ENCODE measurements at regions not wholly inside any gene's neighbourhood (a gene's known extent, or its start where the extent isn't known, plus 50 kb on each side); places are given as distances from the start of the nearest gene placed in this dataset.

DNA sequence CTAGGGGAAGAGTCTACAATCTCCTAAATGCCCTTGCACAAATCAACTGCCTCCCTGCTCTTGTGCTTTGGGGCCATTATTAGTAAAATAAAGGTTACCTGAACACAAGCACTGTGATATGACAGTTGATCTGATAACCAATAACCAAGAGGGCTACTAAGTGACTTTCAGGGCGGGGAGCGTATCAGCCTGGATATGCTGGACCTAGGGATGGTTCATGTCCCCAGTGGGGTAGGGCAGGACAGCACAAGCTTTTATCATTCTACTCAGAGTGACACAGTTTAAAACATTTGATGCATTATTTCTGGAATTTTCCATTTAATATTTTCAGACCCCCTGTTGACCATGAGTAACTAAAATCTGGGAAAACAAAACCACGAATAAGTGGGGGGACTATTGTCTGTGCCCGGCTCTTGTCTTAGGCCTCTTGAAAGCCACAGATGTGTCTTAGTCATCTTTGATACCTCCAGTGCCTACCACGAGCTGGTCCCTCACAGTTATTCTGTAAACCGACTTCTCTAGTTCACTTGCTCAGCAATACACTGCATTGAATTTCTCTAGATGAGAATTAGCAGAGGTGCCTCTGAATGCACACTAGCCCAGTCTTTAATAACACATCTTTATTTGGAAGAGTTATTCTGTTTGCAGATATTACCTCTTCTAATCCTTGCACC is 94.6 kb upstream of the DHX40 start:
- intact Hi-C loops (cut with micrococcal nuclease; ENCODE audit: unreplicated experiment) = no loop called here
- Histone ChIP-seq H3K27ac (ENCODE audit: low read depth, low read length, poor library complexity, severe bottlenecking) (no peak overlapping the region), H3K9me2 (ENCODE audit: insufficient read depth, low read length) (no peaks in the 10 kb centered on the region), H3K4me2 (ENCODE audit: low read length) (no peak overlapping the region), H4K20me1 (ENCODE audit: insufficient read depth, low read length) (no peaks in the 10 kb centered on the region), H2AFZ (ENCODE audit: low read length) (no peak overlapping the region), H3K4me3 (ENCODE audit: low read depth, low read length, poor library complexity, severe bottlenecking) (no peak overlapping the region), H3K9me3 (ENCODE audit: low read length) (no peaks in the 10 kb centered on the region), H3K36me3 (ENCODE audit: insufficient read depth, low read length) (no peaks in the 10 kb centered on the region), H3K79me2 (ENCODE audit: insufficient read depth, low read depth, low read length) (no peaks in the 10 kb centered on the region), H3K4me1 (ENCODE audit: insufficient read depth, low read length, poor library complexity, severe bottlenecking) (no peaks in the 10 kb centered on the region)
- ChIA-PET CTCF (ENCODE audit: unreplicated experiment) (no interaction called here), POLR2A (interaction anchor here (0.5 to 1.1 kb wide), 5 partner anchors 13 to 141 kb away, joined by 3 to 7 read pairs (median 4); no protein-coding TSS in a partner anchor)
- TF ChIP-seq, protein P1, sequence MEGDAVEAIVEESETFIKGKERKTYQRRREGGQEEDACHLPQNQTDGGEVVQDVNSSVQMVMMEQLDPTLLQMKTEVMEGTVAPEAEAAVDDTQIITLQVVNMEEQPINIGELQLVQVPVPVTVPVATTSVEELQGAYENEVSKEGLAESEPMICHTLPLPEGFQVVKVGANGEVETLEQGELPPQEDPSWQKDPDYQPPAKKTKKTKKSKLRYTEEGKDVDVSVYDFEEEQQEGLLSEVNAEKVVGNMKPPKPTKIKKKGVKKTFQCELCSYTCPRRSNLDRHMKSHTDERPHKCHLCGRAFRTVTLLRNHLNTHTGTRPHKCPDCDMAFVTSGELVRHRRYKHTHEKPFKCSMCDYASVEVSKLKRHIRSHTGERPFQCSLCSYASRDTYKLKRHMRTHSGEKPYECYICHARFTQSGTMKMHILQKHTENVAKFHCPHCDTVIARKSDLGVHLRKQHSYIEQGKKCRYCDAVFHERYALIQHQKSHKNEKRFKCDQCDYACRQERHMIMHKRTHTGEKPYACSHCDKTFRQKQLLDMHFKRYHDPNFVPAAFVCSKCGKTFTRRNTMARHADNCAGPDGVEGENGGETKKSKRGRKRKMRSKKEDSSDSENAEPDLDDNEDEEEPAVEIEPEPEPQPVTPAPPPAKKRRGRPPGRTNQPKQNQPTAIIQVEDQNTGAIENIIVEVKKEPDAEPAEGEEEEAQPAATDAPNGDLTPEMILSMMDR (conservative IDR thresholded peaks at IDR 0.05; ENCODE audit: low read length) = no peak
- no peak for TF ChIP-seq EZH2phosphoT487 (IDR thresholded peaks at IDR 0.05; ENCODE audit: borderline replicate concordance, low read depth, low read length)
- BruUV-seq (replicated peaks) = no TSS peak
- DNase-seq (ENCODE audit: low spot score) = no peak

DNA sequence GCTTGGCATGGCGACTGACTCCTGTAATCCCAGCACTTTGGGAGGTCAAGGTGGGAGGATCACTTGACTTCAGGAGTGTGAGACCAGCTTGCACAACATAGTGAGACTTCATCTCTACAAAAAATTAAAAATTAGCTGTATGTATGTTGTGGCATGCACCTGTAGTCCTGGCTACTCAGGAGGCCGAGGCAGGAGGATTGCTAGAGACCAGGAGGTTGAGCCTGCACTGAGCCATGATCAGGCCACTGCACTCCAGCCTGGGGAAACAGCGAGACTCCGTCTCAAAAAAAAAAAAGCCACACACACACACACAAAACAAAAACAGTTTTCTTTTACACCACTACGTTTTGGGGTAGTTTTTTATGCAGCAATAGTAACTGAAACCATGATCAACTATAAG is 89.0 kb upstream of the DHX40 start:
- Histone ChIP-seq H3K9me2 (ENCODE audit: insufficient read depth, low read length) (no peaks in the 10 kb centered on the region), H3K79me2 (ENCODE audit: insufficient read depth, low read depth, low read length) (no peaks in the 10 kb centered on the region), H3K4me1 (ENCODE audit: insufficient read depth, low read length, poor library complexity, severe bottlenecking) (no peaks in the 10 kb centered on the region), H3K9me3 (ENCODE audit: low read length) (no peaks in the 10 kb centered on the region), H4K20me1 (ENCODE audit: insufficient read depth, low read length) (no peaks in the 10 kb centered on the region), H3K4me3 (ENCODE audit: low read depth, low read length, poor library complexity, severe bottlenecking) (no peak overlapping the region), H2AFZ (ENCODE audit: low read length) (no peak overlapping the region), H3K27ac (ENCODE audit: low read depth, low read length, poor library complexity, severe bottlenecking) (no peak overlapping the region), H3K4me2 (ENCODE audit: low read length) (no peak overlapping the region), H3K36me3 (ENCODE audit: insufficient read depth, low read length) (no peaks in the 10 kb centered on the region)
- intact Hi-C loops (cut with micrococcal nuclease; ENCODE audit: unreplicated experiment) = no loop called here
- TF ChIP-seq EZH2phosphoT487 (IDR thresholded peaks at IDR 0.05; ENCODE audit: borderline replicate concordance, low read depth, low read length) = no peak
- TF ChIP-seq, protein P1 (conservative IDR thresholded peaks at IDR 0.05; ENCODE audit: low read length) = no peak
- ChIA-PET POLR2A (no interaction called here), CTCF (ENCODE audit: unreplicated experiment) (no interaction called here)
- no peak for DNase-seq (ENCODE audit: low spot score)
- no TSS peak for BruUV-seq (replicated peaks)

DNA sequence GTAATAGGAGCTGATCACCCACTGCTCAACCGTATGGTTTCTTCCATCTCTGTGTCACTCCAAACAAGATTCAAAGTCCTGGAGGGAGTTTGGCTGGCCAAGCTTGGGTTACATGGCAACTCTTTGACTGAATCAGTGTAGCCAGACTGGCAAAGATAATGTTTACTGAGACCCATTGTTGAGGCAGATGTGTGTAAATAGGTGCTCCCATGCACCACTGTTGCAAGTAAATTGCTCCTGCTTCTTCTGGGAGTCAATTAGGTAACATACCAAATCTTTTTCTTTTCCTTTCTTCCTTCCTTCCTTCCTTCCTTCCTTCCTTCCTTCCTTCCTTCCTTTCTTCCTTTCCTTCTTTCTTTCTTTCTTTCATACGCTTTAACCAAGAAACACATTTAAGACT is 86.3 kb upstream of the DHX40 start:
- Histone ChIP-seq H3K4me1 (ENCODE audit: insufficient read depth, low read length, poor library complexity, severe bottlenecking) (no peaks in the 10 kb centered on the region), H2AFZ (ENCODE audit: low read length) (no peak overlapping the region), H3K4me3 (ENCODE audit: low read depth, low read length, poor library complexity, severe bottlenecking) (no peak overlapping the region), H3K9me2 (ENCODE audit: insufficient read depth, low read length) (no peaks in the 10 kb centered on the region), H3K79me2 (ENCODE audit: insufficient read depth, low read depth, low read length) (no peaks in the 10 kb centered on the region), H3K36me3 (ENCODE audit: insufficient read depth, low read length) (no peaks in the 10 kb centered on the region), H3K27ac (ENCODE audit: low read depth, low read length, poor library complexity, severe bottlenecking) (no peak overlapping the region), H3K9me3 (ENCODE audit: low read length) (no peaks in the 10 kb centered on the region), H3K4me2 (ENCODE audit: low read length) (no peak overlapping the region), H4K20me1 (ENCODE audit: insufficient read depth, low read length) (no peaks in the 10 kb centered on the region)
- no peak for DNase-seq (ENCODE audit: low spot score)
- CTCF ChIA-PET (ENCODE audit: unreplicated experiment) = no interaction called here
- no TSS peak for BruUV-seq (replicated peaks)
- intact Hi-C loops (cut with micrococcal nuclease; ENCODE audit: unreplicated experiment) = no loop called here
- POLR2A ChIA-PET = no interaction called here
- TF ChIP-seq, protein P1 (conservative IDR thresholded peaks at IDR 0.05; ENCODE audit: low read length) = no peak
- no peak for TF ChIP-seq EZH2phosphoT487 (IDR thresholded peaks at IDR 0.05; ENCODE audit: borderline replicate concordance, low read depth, low read length)
